ENCODE measurements at regions not wholly inside any gene's neighbourhood (a gene's known extent, or its start where the extent isn't known, plus 50 kb on each side); places are given as distances from the start of the nearest gene placed in this dataset.

DNA sequence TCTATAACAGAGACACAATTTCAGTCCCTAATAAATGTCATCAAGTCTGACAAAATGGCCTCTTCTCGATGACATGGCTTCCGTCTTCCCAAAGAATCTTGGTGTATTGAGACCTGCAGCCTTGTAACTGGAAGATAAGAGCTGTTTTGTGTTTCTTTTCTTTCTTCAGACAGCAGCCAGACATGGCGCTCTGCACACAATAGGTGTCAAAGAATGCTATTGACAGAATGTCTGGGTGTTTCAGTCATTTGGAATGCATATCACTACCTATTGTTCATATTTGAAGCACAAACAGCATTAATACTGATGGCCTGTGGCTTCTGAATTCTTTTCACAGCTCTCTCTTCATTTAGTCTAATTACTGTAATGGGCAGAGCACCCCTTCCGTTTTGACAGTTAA, 344.8 kb downstream of the RPRM start:
- H3K79me2 ChIP-seq (ENCODE audit: control insufficient read depth, low read length) = no peaks in the 10 kb centered on the region
- no peak for TF ChIP-seq EZH2phosphoT487 (IDR thresholded peaks at IDR 0.05; ENCODE audit: borderline replicate concordance, low read length)
- TF ChIP-seq, protein P1, sequence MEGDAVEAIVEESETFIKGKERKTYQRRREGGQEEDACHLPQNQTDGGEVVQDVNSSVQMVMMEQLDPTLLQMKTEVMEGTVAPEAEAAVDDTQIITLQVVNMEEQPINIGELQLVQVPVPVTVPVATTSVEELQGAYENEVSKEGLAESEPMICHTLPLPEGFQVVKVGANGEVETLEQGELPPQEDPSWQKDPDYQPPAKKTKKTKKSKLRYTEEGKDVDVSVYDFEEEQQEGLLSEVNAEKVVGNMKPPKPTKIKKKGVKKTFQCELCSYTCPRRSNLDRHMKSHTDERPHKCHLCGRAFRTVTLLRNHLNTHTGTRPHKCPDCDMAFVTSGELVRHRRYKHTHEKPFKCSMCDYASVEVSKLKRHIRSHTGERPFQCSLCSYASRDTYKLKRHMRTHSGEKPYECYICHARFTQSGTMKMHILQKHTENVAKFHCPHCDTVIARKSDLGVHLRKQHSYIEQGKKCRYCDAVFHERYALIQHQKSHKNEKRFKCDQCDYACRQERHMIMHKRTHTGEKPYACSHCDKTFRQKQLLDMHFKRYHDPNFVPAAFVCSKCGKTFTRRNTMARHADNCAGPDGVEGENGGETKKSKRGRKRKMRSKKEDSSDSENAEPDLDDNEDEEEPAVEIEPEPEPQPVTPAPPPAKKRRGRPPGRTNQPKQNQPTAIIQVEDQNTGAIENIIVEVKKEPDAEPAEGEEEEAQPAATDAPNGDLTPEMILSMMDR (IDR thresholded peaks at IDR 0.05; ENCODE audit: low read depth, low read length, poor library complexity, severe bottlenecking) = no peak
- no peak overlapping the region for H3K27ac ChIP-seq (ENCODE audit: low read depth, low read length)
- no peaks in the 10 kb centered on the region for H3K36me3 ChIP-seq (ENCODE audit: control insufficient read depth, low read length)
- no peak overlapping the region for H3K4me2 ChIP-seq (ENCODE audit: low read length)
- no peaks in the 10 kb centered on the region for H3K9me2 ChIP-seq (replicated peaks; ENCODE audit: control insufficient read depth, low read length)
- no peaks in the 10 kb centered on the region for H3K4me1 ChIP-seq (ENCODE audit: control insufficient read depth, low read length)
- no peaks in the 10 kb centered on the region for H3K27me3 ChIP-seq (ENCODE audit: control insufficient read depth, low read length)
- H3F3A ChIP-seq (ENCODE audit: control insufficient read depth, insufficient read depth) = no peaks in the 10 kb centered on the region
- no peaks in the 10 kb centered on the region for H4K20me1 ChIP-seq (ENCODE audit: control insufficient read depth, insufficient read depth, low read depth, low read length)
- no peak overlapping the region for H3K4me3 ChIP-seq (ENCODE audit: low read length)
- no peaks in the 10 kb centered on the region for H3K9me3 ChIP-seq (ENCODE audit: control insufficient read depth, insufficient read depth, low read length)

DNA sequence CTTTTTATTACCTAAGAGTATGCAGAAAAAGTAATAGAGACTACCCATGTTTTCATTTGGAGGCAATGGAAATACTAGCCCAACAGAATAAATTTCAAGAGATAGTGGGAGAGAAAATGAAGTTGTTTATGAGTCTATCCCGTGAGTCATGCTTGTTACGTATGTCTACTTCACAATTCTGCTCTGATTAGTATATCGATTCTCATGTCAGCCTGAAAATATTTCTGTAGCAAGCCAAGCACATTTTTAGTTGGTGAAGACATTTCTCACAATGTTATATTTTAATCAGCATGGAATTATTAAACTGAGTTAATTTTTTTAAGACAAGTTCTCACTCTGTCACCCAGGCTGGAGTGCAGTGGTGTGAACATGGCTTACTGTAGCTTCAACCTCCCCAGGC, 346.1 kb downstream of the RPRM start:
- Histone ChIP-seq H3K27ac (ENCODE audit: low read depth, low read length) (no peak overlapping the region), H3K9me2 (replicated peaks; ENCODE audit: control insufficient read depth, low read length) (no peaks in the 10 kb centered on the region), H3K9me3 (ENCODE audit: control insufficient read depth, insufficient read depth, low read length) (no peaks in the 10 kb centered on the region), H4K20me1 (ENCODE audit: control insufficient read depth, insufficient read depth, low read depth, low read length) (no peaks in the 10 kb centered on the region), H3K27me3 (ENCODE audit: control insufficient read depth, low read length) (no peaks in the 10 kb centered on the region), H3F3A (ENCODE audit: control insufficient read depth, insufficient read depth) (no peaks in the 10 kb centered on the region), H3K79me2 (ENCODE audit: control insufficient read depth, low read length) (no peaks in the 10 kb centered on the region), H3K36me3 (ENCODE audit: control insufficient read depth, low read length) (no peaks in the 10 kb centered on the region), H3K4me3 (ENCODE audit: low read length) (no peak overlapping the region), H3K4me1 (ENCODE audit: control insufficient read depth, low read length) (no peaks in the 10 kb centered on the region), H3K4me2 (ENCODE audit: low read length) (no peak overlapping the region)
- TF ChIP-seq, protein P1 (IDR thresholded peaks at IDR 0.05; ENCODE audit: low read depth, low read length, poor library complexity, severe bottlenecking) = no peak
- TF ChIP-seq EZH2phosphoT487 (IDR thresholded peaks at IDR 0.05; ENCODE audit: borderline replicate concordance, low read length) = no peak

DNA sequence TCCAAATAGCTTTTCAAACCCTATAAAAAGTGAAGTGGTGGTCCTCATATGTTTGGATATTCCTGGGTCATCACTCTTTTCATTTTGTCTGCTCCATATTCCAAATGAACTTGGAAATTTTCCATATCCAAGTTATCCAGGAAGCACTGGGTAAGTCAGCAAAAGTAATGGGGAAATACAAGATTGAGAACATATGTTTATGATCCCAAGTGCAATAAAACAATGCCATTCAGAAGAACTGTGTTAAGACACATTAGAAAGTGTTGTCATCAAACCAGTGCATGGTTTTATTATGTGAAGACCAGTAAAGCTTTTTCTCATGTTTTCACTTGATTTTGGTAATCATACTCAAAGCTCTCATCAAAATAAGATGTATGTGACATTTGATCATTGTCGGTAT, 363.4 kb downstream of the RPRM start:
- Histone ChIP-seq H3K79me2 (ENCODE audit: control insufficient read depth, low read length) (no peaks in the 10 kb centered on the region), H4K20me1 (ENCODE audit: control insufficient read depth, insufficient read depth, low read depth, low read length) (no peaks in the 10 kb centered on the region), H3K36me3 (ENCODE audit: control insufficient read depth, low read length) (no peaks in the 10 kb centered on the region), H3F3A (ENCODE audit: control insufficient read depth, insufficient read depth) (no peaks in the 10 kb centered on the region), H3K4me2 (ENCODE audit: low read length) (no peak overlapping the region), H3K27me3 (ENCODE audit: control insufficient read depth, low read length) (no peaks in the 10 kb centered on the region), H3K4me3 (ENCODE audit: low read length) (no peak overlapping the region), H3K4me1 (ENCODE audit: control insufficient read depth, low read length) (no peaks in the 10 kb centered on the region), H3K9me3 (ENCODE audit: control insufficient read depth, insufficient read depth, low read length) (no peaks in the 10 kb centered on the region), H3K9me2 (replicated peaks; ENCODE audit: control insufficient read depth, low read length) (no peaks in the 10 kb centered on the region; the same call in 1 of the 2 replicates), H3K27ac (ENCODE audit: low read depth, low read length) (no peak overlapping the region)
- no peak for TF ChIP-seq EZH2phosphoT487 (IDR thresholded peaks at IDR 0.05; ENCODE audit: borderline replicate concordance, low read length)
- TF ChIP-seq, protein P1 (IDR thresholded peaks at IDR 0.05; ENCODE audit: low read depth, low read length, poor library complexity, severe bottlenecking) = no peak

DNA sequence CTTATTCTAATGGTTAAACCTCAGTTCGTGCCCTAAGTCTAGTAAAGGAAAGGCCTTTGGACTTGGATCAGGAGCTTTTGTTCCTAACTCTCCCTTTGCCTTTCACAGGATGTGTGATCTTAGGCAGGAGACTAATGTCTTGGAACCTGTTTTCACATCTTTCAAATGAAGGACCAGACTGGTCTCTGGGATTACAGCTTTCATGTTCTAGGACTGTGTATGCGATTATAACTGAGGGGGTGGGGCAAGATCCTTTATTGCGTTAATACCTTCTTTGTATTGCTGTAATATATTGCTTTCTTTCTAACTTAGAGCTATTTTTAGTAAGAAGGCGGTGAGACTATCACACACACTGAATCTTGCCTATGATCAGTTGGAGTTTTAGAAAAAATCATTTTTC, 368.1 kb downstream of the RPRM start:
- Histone ChIP-seq H3K4me2 (ENCODE audit: low read length) (no peak overlapping the region), H3K79me2 (ENCODE audit: control insufficient read depth, low read length) (no peaks in the 10 kb centered on the region), H3K27me3 (ENCODE audit: control insufficient read depth, low read length) (no peaks in the 10 kb centered on the region), H3K36me3 (ENCODE audit: control insufficient read depth, low read length) (no peaks in the 10 kb centered on the region), H3F3A (ENCODE audit: control insufficient read depth, insufficient read depth) (no peaks in the 10 kb centered on the region), H4K20me1 (ENCODE audit: control insufficient read depth, insufficient read depth, low read depth, low read length) (no peaks in the 10 kb centered on the region), H3K27ac (ENCODE audit: low read depth, low read length) (no peak overlapping the region), H3K9me2 (replicated peaks; ENCODE audit: control insufficient read depth, low read length) (no peaks in the 10 kb centered on the region; the same call in 1 of the 2 replicates), H3K4me1 (ENCODE audit: control insufficient read depth, low read length) (no peaks in the 10 kb centered on the region), H3K9me3 (ENCODE audit: control insufficient read depth, insufficient read depth, low read length) (no peaks in the 10 kb centered on the region), H3K4me3 (ENCODE audit: low read length) (no peak overlapping the region)
- TF ChIP-seq, protein P1 (IDR thresholded peaks at IDR 0.05; ENCODE audit: low read depth, low read length, poor library complexity, severe bottlenecking) = no peak
- no peak for TF ChIP-seq EZH2phosphoT487 (IDR thresholded peaks at IDR 0.05; ENCODE audit: borderline replicate concordance, low read length)

All from DOHH2 (cell line).